Right lobe of liver (tissue), 4 donors: ENCODE measurements at regions not wholly inside any gene's neighbourhood (a gene's known extent, or its start where the extent isn't known, plus 50 kb on each side); places are given as distances from the start of the nearest gene placed in this dataset.
A peak's percentile ranks its signal among the peaks of the same experiment; 100 is the strongest.
"Not testable (repeated sequence)": the region's sequence is repeated elsewhere in the genome, so short reads cannot be mapped to it uniquely, and the experiment has no call there.

Source experiments
- CTCF ChIP-seq, 4 donors: fragments of 200-600 bp in 3 of 4; fragments of 450-650 bp in 1 of 4; IDR thresholded peaks; one replicate each; pipeline versions ENCODE4 v1.5.1 to v1.8.0; 2016 to 2022; ENCODE audit warnings: antibody characterized with exemption in 4 of 4, mild to moderate bottlenecking in 2 of 4
- POLR2A ChIP-seq: fragments of 450-650 bp; IDR thresholded peaks from one replicate; pipeline ENCODE4 v1.6.1; 2017; ENCODE audit warnings: antibody characterized with exemption, mild to moderate bottlenecking
- donor health status: DM: no; HTN: no; CAD: no.
- donor health status: DM: no; HTN: no; CAD: no.
- donor health status: DM: no; HTN: yes; CAD: no.

GRCh38 chr17:77066726-77067409 lies 73.9 kb upstream of the SEC14L1 start:
- peak; percentile 43 to 84 (median 83) for TF ChIP-seq CTCF (IDR thresholded peaks at IDR 0.05)
- not testable (repeated sequence) for TF ChIP-seq POLR2A
